ENCODE measurements at regions not wholly inside any gene's neighbourhood (a gene's known extent, or its start where the extent isn't known, plus 50 kb on each side); places are given as distances from the start of the nearest gene placed in this dataset.

DNA sequence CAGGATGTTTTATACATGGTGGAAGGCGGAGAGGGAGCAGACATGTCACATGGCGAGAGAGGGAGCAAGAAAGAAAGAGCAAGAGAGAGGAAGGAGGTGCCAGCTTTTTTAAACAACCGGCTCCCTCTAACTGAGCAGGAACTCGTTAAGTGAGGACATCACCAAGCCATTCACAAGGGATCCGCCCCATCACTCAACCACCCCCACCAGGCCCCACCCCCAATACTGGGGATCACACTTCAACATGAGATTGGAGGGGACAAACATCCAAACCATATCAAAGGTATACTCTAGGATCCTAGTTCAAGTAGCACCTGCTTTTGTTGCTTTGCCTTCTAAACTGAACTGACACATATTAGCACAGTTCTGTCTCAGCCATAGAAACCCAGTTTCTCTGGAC lies 141.9 kb upstream of the KLF14 start:
- TF ChIP-seq CTCF (IDR thresholded peaks at IDR 0.05): no peak
- TF ChIP-seq POLR2AphosphoS5 (IDR thresholded peaks at IDR 0.05): no peak
- no peak for TF ChIP-seq POLR2A (IDR thresholded peaks at IDR 0.05)
